HEK293 (cell line): ENCODE measurements at regions not wholly inside any gene's neighbourhood (a gene's known extent, or its start where the extent isn't known, plus 50 kb on each side); places are given as distances from the start of the nearest gene placed in this dataset.

Experiments used
- CTCF ChIP-seq: fragments of 450-650 bp; formaldehyde crosslinking; IDR thresholded peaks from 2 replicates; pipeline ENCODE4 v1.5.1; 2016; ENCODE audit warnings: missing biosample characterization, missing genetic modification characterization
- HOXA7 ChIP-seq: sonication (generic); formaldehyde crosslinking; IDR thresholded peaks from 2 replicates; pipeline ENCODE4 v1.8.1; 2022; ENCODE audit warnings: missing genetic modification reagents, borderline replicate concordance
- REST ChIP-seq: fragments of 450-650 bp; formaldehyde crosslinking; IDR thresholded peaks from 2 replicates; pipeline ENCODE4 v1.5.1; 2016; ENCODE audit warnings: missing biosample characterization, missing genetic modification characterization
- ZBTB1 ChIP-seq: fragments of 450-650 bp; formaldehyde crosslinking; IDR thresholded peaks from 2 replicates; pipeline ENCODE4 v1.5.1; 2016; ENCODE audit warnings: missing biosample characterization, missing genetic modification characterization

- TF ChIP-seq ZBTB1 (tag by site-specific recombination) (no peak), REST (tag by site-specific recombination) (no peak), CTCF (tag by site-specific recombination) (no peak), HOXA7 (CRISPR knock-in tag) (no peak)
These were observed 65.7 kb upstream of the BACH2 start for GRCh38 chr6:90362318-90362717.
